OCI-LY1 (cell line): ENCODE measurements at regions not wholly inside any gene's neighbourhood (a gene's known extent, or its start where the extent isn't known, plus 50 kb on each side); places are given as distances from the start of the nearest gene placed in this dataset.

Source experiments
- EZH2 ChIP-seq: fragments of 200-600 bp; sonication (generic), shearing (Covaris generic); IDR thresholded peaks from 2 replicates; pipeline ENCODE4 v1.8.0; 2017; ENCODE audit warnings: borderline replicate concordance, mixed run types, mild to moderate bottlenecking, antibody characterized with exemption, low read length, moderate library complexity, mixed read lengths
- TF ChIP-seq, protein P1 (sequence below): fragments of 200-600 bp; sonication (generic), shearing (Covaris generic); IDR thresholded peaks from 2 replicates; pipeline ENCODE4 v1.5.1; 2017; ENCODE audit warnings: mild to moderate bottlenecking, antibody characterized with exemption, low read length, moderate library complexity, mixed read lengths

- TF ChIP-seq, protein P1, sequence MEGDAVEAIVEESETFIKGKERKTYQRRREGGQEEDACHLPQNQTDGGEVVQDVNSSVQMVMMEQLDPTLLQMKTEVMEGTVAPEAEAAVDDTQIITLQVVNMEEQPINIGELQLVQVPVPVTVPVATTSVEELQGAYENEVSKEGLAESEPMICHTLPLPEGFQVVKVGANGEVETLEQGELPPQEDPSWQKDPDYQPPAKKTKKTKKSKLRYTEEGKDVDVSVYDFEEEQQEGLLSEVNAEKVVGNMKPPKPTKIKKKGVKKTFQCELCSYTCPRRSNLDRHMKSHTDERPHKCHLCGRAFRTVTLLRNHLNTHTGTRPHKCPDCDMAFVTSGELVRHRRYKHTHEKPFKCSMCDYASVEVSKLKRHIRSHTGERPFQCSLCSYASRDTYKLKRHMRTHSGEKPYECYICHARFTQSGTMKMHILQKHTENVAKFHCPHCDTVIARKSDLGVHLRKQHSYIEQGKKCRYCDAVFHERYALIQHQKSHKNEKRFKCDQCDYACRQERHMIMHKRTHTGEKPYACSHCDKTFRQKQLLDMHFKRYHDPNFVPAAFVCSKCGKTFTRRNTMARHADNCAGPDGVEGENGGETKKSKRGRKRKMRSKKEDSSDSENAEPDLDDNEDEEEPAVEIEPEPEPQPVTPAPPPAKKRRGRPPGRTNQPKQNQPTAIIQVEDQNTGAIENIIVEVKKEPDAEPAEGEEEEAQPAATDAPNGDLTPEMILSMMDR = no peak
- no peak for TF ChIP-seq EZH2
These were observed 172.2 kb upstream of the PDE1C start for GRCh38 chr7:32242436-32242835.
